GM18520 (cell line): ENCODE measurements at regions not wholly inside any gene's neighbourhood (a gene's known extent, or its start where the extent isn't known, plus 50 kb on each side); places are given as distances from the start of the nearest gene placed in this dataset.
"Not testable (repeated sequence)": the region's sequence is repeated elsewhere in the genome, so short reads cannot be mapped to it uniquely, and the experiment has no call there.

Experiments used
- ATAC-seq: cut with Tn5 transposase; IDR thresholded peaks from one replicate; pipeline ENCODE4 v1.9.1; 2021; ENCODE audit not compliant: unreplicated experiment

GRCh38 chr6:21708320-21708580 is 114.7 kb downstream of the SOX4 start:
- no peak for ATAC-seq

- no peak for ATAC-seq
Measured at GRCh38 chr6:21710216-21710615, 116.7 kb downstream of the SOX4 start.

DNA sequence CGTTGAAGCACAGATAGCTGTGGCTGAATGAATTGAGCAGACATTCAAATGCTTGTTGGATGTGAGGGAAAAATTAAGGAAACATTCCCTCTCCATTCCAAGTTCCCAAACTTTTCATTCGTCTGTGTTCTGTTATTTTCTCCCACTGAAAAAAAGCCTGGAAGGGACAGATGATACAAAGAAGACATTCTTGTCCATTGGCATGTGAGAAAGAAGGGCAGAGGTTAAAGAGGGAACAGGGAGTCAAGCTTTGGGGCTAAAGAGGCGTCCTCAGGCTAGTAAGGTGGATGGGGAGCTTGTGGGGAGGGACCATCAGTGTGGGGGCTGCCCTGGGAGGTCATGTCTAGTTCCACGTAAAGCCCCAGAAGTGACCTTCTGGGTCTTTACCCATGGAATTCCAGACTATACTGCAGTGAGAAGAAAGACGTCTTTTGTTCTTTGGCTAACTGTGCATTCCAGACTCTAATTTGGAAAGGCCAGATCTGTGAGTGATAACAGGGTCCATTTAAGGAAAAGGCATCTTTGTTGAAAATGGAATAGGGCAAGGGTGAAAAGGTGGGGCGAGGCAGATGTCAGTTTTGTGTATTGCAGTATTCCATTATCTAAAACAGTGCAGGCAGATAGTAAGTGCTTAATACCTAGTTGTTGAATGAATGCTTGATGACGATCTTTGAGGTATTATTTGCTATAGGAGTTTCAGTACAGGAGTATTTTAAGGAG is 117.5 kb downstream of the SOX4 start:
- ATAC-seq = no peak

DNA sequence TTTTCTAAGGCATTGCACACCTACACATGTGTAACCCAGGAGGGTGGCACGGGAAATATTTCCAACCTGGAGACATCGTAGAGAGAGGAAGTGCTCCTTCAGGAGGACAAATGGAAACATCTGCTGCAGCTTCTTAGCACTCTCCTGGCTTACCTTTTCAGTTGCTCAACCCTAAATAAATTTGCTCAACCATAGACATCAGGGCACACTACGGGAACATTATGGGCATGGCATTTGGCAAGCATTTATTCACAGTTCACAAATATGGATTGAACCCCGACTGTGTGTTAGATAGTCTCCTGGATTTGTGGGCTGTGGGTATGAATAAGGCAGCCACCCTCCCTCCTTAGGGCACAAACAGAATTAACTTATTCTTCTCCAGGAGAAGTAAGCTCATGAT is 118.7 kb downstream of the SOX4 start:
- no peak for ATAC-seq

DNA sequence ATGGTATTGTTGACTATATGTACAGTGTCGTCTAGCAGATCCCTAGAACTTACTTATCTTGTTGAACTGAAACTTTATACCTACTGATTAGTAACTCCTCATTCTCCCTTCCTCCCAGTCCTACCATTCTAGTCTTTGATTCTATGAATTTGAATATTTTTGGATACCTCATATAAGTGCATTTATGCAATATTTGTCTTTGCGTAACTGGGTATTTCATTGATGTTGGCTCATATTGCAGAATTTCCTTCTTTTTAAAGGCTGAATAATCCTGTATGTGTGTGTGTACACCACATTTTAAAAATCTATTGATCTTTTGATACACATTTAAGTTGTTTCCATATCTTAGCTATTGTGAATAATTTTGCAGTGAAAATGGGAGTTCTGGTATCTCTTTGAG is 119.9 kb downstream of the SOX4 start:
- ATAC-seq = no peak

DNA sequence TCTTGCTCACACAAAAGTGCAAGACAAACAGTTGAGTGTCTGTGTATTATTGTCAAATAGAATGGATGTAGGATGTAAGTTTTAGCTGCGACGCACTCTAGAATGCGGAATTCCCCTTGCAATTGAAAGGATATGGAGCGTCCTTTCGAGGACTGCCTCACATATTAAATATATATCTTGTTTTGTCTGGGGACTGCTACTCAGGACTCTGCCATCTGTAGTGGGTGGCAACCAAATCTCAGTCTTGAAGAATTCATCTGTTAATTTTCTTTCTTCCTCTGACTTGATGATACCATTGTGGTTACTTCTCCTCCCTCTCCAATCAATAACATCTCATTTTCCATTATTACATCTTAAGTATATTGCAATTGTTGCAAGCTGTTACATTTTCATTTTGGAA is 121.6 kb downstream of the SOX4 start:
- ATAC-seq = no peak

- no peak for ATAC-seq
Measured at GRCh38 chr6:21722510-21722909, 129.0 kb downstream of the SOX4 start.

GRCh38 chr6:21726676-21727075 is 133.1 kb downstream of the SOX4 start:
- ATAC-seq = no peak

- ATAC-seq = no peak
Measured at GRCh38 chr6:21728141-21728540, 134.6 kb downstream of the SOX4 start.

- ATAC-seq = no peak
Measured at GRCh38 chr6:21729431-21729830, 135.9 kb downstream of the SOX4 start.

- ATAC-seq = no peak
Measured at GRCh38 chr6:21730533-21730932, 137.0 kb downstream of the SOX4 start.

DNA sequence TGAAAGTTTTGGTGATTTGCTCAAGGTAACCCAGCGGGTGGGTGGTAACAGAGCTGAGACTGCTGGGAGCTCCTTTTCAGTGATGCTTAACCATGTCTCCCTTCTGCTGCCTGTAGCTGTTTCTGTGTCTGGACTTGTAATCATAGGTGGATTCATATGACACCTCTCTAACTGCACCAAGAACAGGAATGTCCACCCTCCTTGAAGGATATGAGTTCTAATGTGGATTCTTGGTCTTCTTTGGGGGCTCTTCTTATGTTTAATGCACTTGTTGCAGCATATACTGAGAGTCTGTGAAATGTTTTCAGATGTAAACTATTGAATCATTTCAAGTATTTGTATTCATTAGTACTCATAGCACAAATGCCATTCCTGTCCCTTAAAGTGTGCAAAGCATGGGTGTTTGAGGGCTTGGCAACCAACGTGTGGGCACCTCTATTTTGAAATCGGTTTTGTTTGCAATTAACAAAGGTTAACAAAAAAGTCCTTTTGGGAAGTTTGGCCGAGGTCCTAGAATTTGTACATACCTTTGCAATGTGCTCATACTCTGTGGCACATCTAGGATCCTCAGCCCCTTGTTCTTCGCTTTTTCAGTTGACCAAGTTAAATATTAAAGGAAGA is 138.0 kb downstream of the SOX4 start:
- no peak for ATAC-seq

DNA sequence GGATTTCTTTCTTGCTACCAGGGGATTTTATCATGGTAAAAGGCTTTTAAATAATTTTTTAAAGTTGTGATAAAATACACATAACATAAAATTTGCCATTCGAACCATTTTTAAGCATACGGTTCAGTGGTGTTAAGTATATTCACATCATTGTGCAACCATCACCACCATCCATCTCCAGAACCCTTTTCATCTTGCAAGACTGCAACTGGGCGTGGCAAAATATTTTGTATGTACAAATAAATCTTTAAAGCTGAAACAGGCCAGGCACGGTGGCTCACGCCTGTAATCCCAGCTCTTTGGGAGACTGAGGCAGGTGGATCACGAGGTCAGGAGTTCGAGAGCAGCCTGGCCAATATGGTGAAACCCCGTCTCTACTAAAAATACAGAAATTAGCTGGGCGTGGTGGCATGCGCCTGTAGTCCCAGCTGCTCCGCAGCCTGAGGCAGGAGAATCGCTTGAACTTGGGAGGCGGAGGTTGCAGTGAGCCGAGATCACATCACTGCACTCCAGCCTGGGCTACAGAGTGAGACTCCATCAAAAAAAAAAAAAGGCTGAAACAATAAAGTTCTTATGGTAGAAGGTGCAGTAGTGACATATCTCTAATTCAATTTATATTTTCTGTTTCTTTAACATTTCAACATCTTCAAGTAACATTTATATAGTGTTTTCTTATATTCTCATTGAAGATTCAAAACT is 138.6 kb downstream of the SOX4 start:
- ATAC-seq = not testable (repeated sequence)

- no peak for ATAC-seq
Measured at GRCh38 chr6:21732731-21733130, 139.2 kb downstream of the SOX4 start.

DNA sequence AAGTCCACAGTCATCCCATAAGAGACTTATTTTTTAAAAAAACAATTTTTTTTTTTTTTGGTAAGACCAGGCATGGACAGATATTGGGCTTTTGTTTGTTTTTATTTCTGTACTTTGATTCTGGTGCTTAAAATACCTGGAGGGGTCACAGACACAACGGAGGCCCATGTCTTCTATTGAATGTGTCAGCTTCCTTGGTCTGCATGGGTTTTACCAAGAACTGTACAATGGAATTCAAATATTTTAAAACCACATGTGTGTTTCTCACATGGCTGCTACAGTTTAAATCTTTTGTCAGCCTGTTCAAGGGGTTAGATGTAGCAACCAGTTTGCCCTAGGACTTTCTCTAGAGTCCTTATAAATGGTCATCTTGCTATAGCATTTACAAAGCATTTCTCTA is 139.8 kb downstream of the SOX4 start:
- no peak for ATAC-seq

DNA sequence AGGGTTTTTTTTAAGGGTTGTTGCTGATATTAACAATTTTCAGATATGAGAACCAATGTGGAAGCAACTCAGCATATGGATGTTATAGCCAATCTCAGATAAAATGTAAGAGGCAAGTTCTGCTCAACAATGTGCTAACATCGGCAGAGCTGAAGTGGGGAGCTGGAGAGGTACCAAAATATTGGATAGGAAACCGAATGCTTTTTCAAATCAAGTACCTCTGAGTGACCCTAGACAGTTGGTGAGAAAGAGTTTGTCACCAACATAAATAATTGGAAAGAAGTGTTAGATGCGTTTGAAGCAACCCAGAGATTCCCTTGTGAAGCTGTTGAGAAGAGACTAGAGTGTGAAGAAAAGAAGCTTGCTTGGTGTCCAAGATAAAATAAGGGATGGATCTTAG is 140.7 kb downstream of the SOX4 start:
- no peak for ATAC-seq

DNA sequence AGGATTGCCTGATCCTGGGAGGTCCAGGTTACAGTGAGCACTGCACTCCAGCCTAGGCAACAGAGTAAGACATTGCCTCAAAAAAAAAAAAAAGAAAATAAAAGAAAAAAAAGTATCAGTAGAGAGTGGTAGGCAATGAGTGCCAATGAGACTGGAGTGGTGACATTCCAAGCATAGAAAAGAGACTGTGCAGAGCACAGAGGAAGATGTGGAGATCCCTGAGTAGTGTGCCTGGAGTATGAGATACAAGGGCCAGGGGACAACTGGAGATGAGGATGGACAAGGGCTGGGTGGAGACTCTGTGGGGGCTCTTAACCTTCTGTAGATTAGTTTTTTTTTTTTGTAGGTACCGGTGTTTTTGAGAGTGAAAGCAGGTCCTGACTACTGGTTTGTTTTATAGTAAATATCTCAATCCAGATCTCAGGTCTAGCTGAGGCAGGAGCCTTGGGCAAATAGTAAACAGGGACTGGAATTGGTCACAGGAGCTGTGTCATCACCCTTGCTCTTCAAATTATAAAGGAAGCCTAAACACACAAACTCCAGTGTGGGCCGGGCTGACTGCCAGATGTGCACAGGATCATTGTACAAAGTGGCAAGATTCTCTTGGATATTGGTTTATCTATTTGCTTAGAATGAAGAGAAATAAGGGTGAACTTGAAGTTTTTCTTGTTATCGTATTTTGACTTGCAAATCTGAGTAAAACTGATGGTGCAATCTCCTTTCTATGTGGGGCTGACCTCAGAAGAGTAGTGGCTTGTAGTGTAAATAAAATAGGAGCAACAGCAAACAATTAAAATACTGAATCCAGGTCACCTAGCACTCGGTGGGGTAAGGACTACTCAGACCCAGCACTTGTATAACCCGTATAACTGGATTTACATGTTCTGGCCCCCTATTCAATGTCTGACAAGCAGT is 144.9 kb downstream of the SOX4 start:
- no peak for ATAC-seq

GRCh38 chr6:21739241-21739640 is 145.7 kb downstream of the SOX4 start:
- ATAC-seq = no peak

GRCh38 chr6:21739838-21740237 is 146.3 kb downstream of the SOX4 start:
- no peak for ATAC-seq

GRCh38 chr6:21740376-21741124 is 147.0 kb downstream of the SOX4 start:
- ATAC-seq = no peak
